ENCODE measurements at regions not wholly inside any gene's neighbourhood (a gene's known extent, or its start where the extent isn't known, plus 50 kb on each side); places are given as distances from the start of the nearest gene placed in this dataset.
"Not testable (repeated sequence)": the region's sequence is repeated elsewhere in the genome, so short reads cannot be mapped to it uniquely, and the experiment has no call there.

DNA sequence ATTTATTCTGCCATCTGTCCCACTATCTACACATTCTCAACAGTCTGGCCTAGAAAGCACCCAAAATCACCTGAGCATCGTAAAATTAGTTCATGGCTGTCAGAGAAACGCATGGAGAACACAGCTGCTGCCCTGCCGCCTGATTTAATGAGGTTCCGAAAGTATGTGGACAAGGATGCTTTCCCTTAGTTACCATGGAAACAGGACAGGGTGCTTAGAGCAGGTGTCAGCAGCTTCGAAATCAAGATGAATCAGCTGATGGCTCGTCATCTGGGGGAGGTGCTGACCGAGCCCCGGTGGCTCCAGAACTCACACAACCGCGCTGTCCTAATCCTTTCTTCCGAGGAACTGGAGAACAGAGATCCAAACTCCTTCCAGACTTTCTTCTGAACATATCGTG lies 151.5 kb downstream of the TEX36 start:
- no peak for DNase-seq (ENCODE audit: low spot score in 2 of 2, unreplicated experiment in 2 of 2)
- no peaks in the 10 kb centered on the region for H3K9me3 Mint-ChIP-seq
- H3K36me3 Mint-ChIP-seq, result no peaks in the 10 kb centered on the region
- no peak overlapping the region for H3K27ac Mint-ChIP-seq
- H3K27me3 Mint-ChIP-seq (ENCODE audit: low read depth), result peaks cover 36% of the 10 kb centered on the region
- H3K4me3 Mint-ChIP-seq, result no peak overlapping the region
- TF ChIP-seq, protein P1, sequence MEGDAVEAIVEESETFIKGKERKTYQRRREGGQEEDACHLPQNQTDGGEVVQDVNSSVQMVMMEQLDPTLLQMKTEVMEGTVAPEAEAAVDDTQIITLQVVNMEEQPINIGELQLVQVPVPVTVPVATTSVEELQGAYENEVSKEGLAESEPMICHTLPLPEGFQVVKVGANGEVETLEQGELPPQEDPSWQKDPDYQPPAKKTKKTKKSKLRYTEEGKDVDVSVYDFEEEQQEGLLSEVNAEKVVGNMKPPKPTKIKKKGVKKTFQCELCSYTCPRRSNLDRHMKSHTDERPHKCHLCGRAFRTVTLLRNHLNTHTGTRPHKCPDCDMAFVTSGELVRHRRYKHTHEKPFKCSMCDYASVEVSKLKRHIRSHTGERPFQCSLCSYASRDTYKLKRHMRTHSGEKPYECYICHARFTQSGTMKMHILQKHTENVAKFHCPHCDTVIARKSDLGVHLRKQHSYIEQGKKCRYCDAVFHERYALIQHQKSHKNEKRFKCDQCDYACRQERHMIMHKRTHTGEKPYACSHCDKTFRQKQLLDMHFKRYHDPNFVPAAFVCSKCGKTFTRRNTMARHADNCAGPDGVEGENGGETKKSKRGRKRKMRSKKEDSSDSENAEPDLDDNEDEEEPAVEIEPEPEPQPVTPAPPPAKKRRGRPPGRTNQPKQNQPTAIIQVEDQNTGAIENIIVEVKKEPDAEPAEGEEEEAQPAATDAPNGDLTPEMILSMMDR (IDR thresholded peaks at IDR 0.05; ENCODE audit: unreplicated experiment), result no peak
- peaks cover 2% of the 10 kb centered on the region for H3K4me1 Mint-ChIP-seq

- H3K36me3 Mint-ChIP-seq, result no peaks in the 10 kb centered on the region
- no peaks in the 10 kb centered on the region for H3K4me1 Mint-ChIP-seq
- TF ChIP-seq, protein P1 (IDR thresholded peaks at IDR 0.05; ENCODE audit: unreplicated experiment), result no peak
- H3K27me3 Mint-ChIP-seq (ENCODE audit: low read depth), result peaks cover 15% of the 10 kb centered on the region
- no peak overlapping the region for H3K27ac Mint-ChIP-seq
- no peak overlapping the region for H3K4me3 Mint-ChIP-seq
- H3K9me3 Mint-ChIP-seq, result peaks cover 19% of the 10 kb centered on the region
- no peak for DNase-seq (ENCODE audit: low spot score in 2 of 2, unreplicated experiment in 2 of 2)
These were observed 159.6 kb downstream of the TEX36 start for GRCh38 chr10:125523347-125523746.

GRCh38 chr10:125521721-125522680 lies 161.0 kb downstream of the TEX36 start:
- Mint-ChIP-seq H3K4me3 (no peak overlapping the region), H3K27me3 (ENCODE audit: low read depth) (peaks cover 15% of the 10 kb centered on the region), H3K27ac (no peak overlapping the region), H3K4me1 (no peaks in the 10 kb centered on the region), H3K36me3 (no peaks in the 10 kb centered on the region), H3K9me3 (peaks cover 19% of the 10 kb centered on the region)
- DNase-seq (ENCODE audit: low spot score in 2 of 2, unreplicated experiment in 2 of 2), result no peak
- TF ChIP-seq, protein P1 (IDR thresholded peaks at IDR 0.05; ENCODE audit: unreplicated experiment), result peak; percentile 82

DNA sequence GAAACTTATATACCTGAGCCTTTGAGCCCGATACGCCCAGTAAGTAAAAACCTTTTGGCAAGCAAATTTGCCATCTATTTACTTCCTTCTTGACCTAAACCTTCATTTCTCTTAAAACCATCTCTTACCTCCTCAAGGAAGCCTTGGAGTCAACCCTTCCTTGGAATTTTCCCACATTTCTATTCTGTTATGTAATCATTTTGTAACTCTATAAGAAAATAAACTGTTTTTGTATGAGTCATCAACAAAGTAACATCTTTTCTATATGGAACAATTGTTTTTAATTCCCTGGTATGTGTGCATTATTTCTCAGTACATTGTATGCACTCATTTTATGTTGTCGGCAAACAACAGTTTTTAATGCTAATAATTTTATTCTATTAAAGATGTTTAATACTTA lies 162.0 kb downstream of the TEX36 start:
- DNase-seq (ENCODE audit: low spot score in 2 of 2, unreplicated experiment in 2 of 2), result no peak
- Mint-ChIP-seq H3K4me3 (no peak overlapping the region), H3K9me3 (peaks cover 19% of the 10 kb centered on the region), H3K4me1 (no peaks in the 10 kb centered on the region), H3K27me3 (ENCODE audit: low read depth) (peaks cover 15% of the 10 kb centered on the region), H3K36me3 (no peaks in the 10 kb centered on the region), H3K27ac (no peak overlapping the region)
- TF ChIP-seq, protein P1 (IDR thresholded peaks at IDR 0.05; ENCODE audit: unreplicated experiment), result no peak

DNA sequence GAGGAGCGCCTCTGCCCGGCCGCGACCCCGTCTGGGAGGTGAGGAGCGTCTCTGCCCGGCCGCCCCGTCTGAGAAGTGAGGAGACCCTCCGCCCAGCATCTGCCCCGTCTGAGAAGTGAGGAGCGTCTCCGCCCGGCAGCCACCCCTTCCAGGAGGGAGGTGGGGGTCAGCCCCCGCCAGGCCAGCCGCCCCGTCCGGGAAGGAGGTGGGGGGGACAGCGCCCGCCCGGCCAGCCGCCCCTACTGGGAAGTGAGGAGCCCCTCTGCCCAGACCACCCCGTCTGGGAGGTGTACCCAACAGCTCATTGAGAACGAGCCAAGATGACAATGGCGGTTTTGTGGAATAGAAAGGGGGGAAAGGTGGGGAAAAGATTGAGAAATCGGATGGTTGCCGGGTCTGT lies 164.6 kb downstream of the TEX36 start:
- Mint-ChIP-seq H3K9me3 (peaks cover 17% of the 10 kb centered on the region), H3K4me1 (peaks cover 22% of the 10 kb centered on the region)
- not testable (repeated sequence) for DNase-seq (ENCODE audit: low spot score in 2 of 2, unreplicated experiment in 2 of 2); H3K27me3 Mint-ChIP-seq (ENCODE audit: low read depth); H3K4me3 Mint-ChIP-seq; H3K27ac Mint-ChIP-seq; H3K36me3 Mint-ChIP-seq

DNA sequence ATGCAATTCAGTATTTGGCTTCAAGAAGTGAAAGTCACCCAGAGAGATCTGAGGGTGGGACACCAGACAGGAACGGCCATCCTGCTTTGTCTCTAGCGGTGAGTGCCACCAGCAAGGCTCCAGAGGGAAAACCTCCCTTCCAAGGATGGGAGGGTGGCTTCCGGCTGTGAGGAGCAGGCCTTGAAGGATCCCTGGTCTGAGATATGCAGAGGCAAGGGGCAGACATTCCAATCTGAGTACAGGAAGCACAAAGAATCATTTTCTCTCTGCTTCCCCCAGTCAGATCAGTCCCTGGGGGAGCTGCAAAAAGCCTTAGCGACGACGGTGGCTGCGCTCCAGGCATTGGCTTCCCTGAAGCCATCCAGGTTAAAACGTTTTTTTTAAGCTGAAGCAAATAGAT lies 167.4 kb downstream of the TEX36 start:
- Mint-ChIP-seq H3K27me3 (ENCODE audit: low read depth) (peaks cover 2% of the 10 kb centered on the region), H3K36me3 (no peaks in the 10 kb centered on the region), H3K27ac (no peak overlapping the region), H3K9me3 (peaks cover 8% of the 10 kb centered on the region), H3K4me3 (no peak overlapping the region), H3K4me1 (peaks cover 24% of the 10 kb centered on the region)
- TF ChIP-seq, protein P1 (IDR thresholded peaks at IDR 0.05; ENCODE audit: unreplicated experiment), result no peak
- no peak for DNase-seq (ENCODE audit: low spot score in 2 of 2, unreplicated experiment in 2 of 2)

Measured in mesothelial cell of epicardium (in vitro differentiated cells).